ENCODE measurements at regions not wholly inside any gene's neighbourhood (a gene's known extent, or its start where the extent isn't known, plus 50 kb on each side); places are given as distances from the start of the nearest gene placed in this dataset.

- no peaks in the 10 kb centered on the region for H3K27me3 ChIP-seq (ENCODE audit: control insufficient read depth, insufficient read depth, low read length)
- H3K4me3 ChIP-seq (ENCODE audit: low read depth, low read length) = no peak overlapping the region
- H3K36me3 ChIP-seq (ENCODE audit: control insufficient read depth, insufficient read depth, low read length) = no peaks in the 10 kb centered on the region
- no peak for DNase-seq (ENCODE audit: low read depth)
- TF ChIP-seq CTCF (IDR thresholded peaks at IDR 0.05; ENCODE audit: insufficient read depth, low read length, poor library complexity, severe bottlenecking) = no peak
Observed at GRCh38 chr6:149248693-149249369, 68.7 kb upstream of the TAB2 start.

- TF ChIP-seq CTCF (IDR thresholded peaks at IDR 0.05; ENCODE audit: insufficient read depth, low read length, poor library complexity, severe bottlenecking) = no peak
- no peak overlapping the region for H3K4me3 ChIP-seq (ENCODE audit: low read depth, low read length)
- H3K36me3 ChIP-seq (ENCODE audit: control insufficient read depth, insufficient read depth, low read length) = no peaks in the 10 kb centered on the region
- DNase-seq (ENCODE audit: low read depth) = no peak
- no peaks in the 10 kb centered on the region for H3K27me3 ChIP-seq (ENCODE audit: control insufficient read depth, insufficient read depth, low read length)
Observed at GRCh38 chr6:149249370-149250357, 67.8 kb upstream of the TAB2 start.

- DNase-seq (ENCODE audit: low read depth) = no peak
- no peak for TF ChIP-seq CTCF (IDR thresholded peaks at IDR 0.05; ENCODE audit: insufficient read depth, low read length, poor library complexity, severe bottlenecking)
Observed at GRCh38 chr6:149250951-149251350, 66.6 kb upstream of the TAB2 start.

GRCh38 chr6:149252622-149253021 lies 64.9 kb upstream of the TAB2 start:
- no peak for TF ChIP-seq CTCF (IDR thresholded peaks at IDR 0.05; ENCODE audit: insufficient read depth, low read length, poor library complexity, severe bottlenecking)
- no peak overlapping the region for H3K4me3 ChIP-seq (ENCODE audit: low read depth, low read length)
- no peaks in the 10 kb centered on the region for H3K36me3 ChIP-seq (ENCODE audit: control insufficient read depth, insufficient read depth, low read length)
- H3K27me3 ChIP-seq (ENCODE audit: control insufficient read depth, insufficient read depth, low read length) = no peaks in the 10 kb centered on the region
- no peak for DNase-seq (ENCODE audit: low read depth)

More at GRCh38 chr6:149250951-149251350, 66.6 kb upstream of the TAB2 start:
- no peak overlapping the region for H3K4me3 ChIP-seq (ENCODE audit: low read depth, low read length)
- no peaks in the 10 kb centered on the region for H3K27me3 ChIP-seq (ENCODE audit: control insufficient read depth, insufficient read depth, low read length)
- H3K36me3 ChIP-seq (ENCODE audit: control insufficient read depth, insufficient read depth, low read length) = no peaks in the 10 kb centered on the region

- no peaks in the 10 kb centered on the region for H3K36me3 ChIP-seq (ENCODE audit: control insufficient read depth, insufficient read depth, low read length)
Observed at GRCh38 chr6:149254253-149254652, 63.3 kb upstream of the TAB2 start.

More at GRCh38 chr6:149254253-149254652, 63.3 kb upstream of the TAB2 start:
- TF ChIP-seq CTCF (IDR thresholded peaks at IDR 0.05; ENCODE audit: insufficient read depth, low read length, poor library complexity, severe bottlenecking) = no peak
- Histone ChIP-seq H3K4me3 (ENCODE audit: low read depth, low read length) (no peak overlapping the region), H3K27me3 (ENCODE audit: control insufficient read depth, insufficient read depth, low read length) (no peaks in the 10 kb centered on the region)
- no peak for DNase-seq (ENCODE audit: low read depth)

Data from kidney epithelial cell (primary cell).